Ectodermal cell (in vitro differentiated cells): ENCODE measurements at regions not wholly inside any gene's neighbourhood (a gene's known extent, or its start where the extent isn't known, plus 50 kb on each side); places are given as distances from the start of the nearest gene placed in this dataset.
"Not testable (repeated sequence)": the region's sequence is repeated elsewhere in the genome, so short reads cannot be mapped to it uniquely, and the experiment has no call there.

Experiments used
- H3K27ac ChIP-seq: 2 replicates; pipeline ENCODE4 v1.7.0; 2013; ENCODE audit warnings: mild to moderate bottlenecking, low read depth, low read length; ENCODE audit not compliant: insufficient read depth, poor library complexity, severe bottlenecking
- H3K27me3 ChIP-seq: 2 replicates; pipeline ENCODE4 v1.7.0; 2013; ENCODE audit warnings: mild to moderate bottlenecking, low read length; ENCODE audit not compliant: insufficient read depth, control insufficient read depth, poor library complexity, severe bottlenecking
- H3K36me3 ChIP-seq: one replicate; pipeline ENCODE4 v1.7.0; 2013; ENCODE audit warnings: low read length; ENCODE audit not compliant: control insufficient read depth, insufficient read depth
- H3K4me1 ChIP-seq: one replicate; pipeline ENCODE4 v1.7.0; 2013; ENCODE audit warnings: low read length; ENCODE audit not compliant: control insufficient read depth, insufficient read depth
- H3K4me3 ChIP-seq: 2 replicates; pipeline ENCODE4 v1.7.0; 2013; ENCODE audit warnings: low read depth, low read length, control low read depth; ENCODE audit not compliant: insufficient read depth
- H3K9me3 ChIP-seq: 2 replicates; pipeline ENCODE4 v1.7.0; 2013; ENCODE audit warnings: mild to moderate bottlenecking, low read length, moderate library complexity; ENCODE audit not compliant: control insufficient read depth
- WGBS, 2 experiments: methylation state at CpG; one replicate each; pipeline ENCODE4 v1.1.7; 2013; ENCODE audit warnings: missing lambda C conversion rate in 2 of 2; 5-methylcytosine and 5-hydroxymethylcytosine counted together

- 85 to 88% methylated on average over 4 to 5 of the region's 5 CpGs for WGBS, 2 experiments
- no peak overlapping the region for H3K27ac ChIP-seq
These were observed 885.7 kb downstream of the NR2F1-AS1 start for GRCh38 chr5:92695123-92696003.

GRCh38 chr5:92694067-92694466, 887.0 kb downstream of the NR2F1-AS1 start:
- H3K27me3 ChIP-seq = no peaks in the 10 kb centered on the region
- no peaks in the 10 kb centered on the region for H3K9me3 ChIP-seq
- H3K36me3 ChIP-seq = no peaks in the 10 kb centered on the region
- H3K4me1 ChIP-seq = no peaks in the 10 kb centered on the region
- H3K27ac ChIP-seq = no peak overlapping the region
- WGBS, 2 experiments = 91 to 95% methylated on average over 2 of the region's 2 CpGs
- H3K4me3 ChIP-seq = no peak overlapping the region

More at GRCh38 chr5:92695123-92696003, 885.7 kb downstream of the NR2F1-AS1 start:
- no peaks in the 10 kb centered on the region for H3K27me3 ChIP-seq
- H3K4me3 ChIP-seq = no peak overlapping the region
- no peaks in the 10 kb centered on the region for H3K9me3 ChIP-seq
- H3K36me3 ChIP-seq = no peaks in the 10 kb centered on the region
- H3K4me1 ChIP-seq = no peaks in the 10 kb centered on the region

GRCh38 chr5:92691955-92692354, 889.1 kb downstream of the NR2F1-AS1 start:
- not testable (repeated sequence) for H3K4me3 ChIP-seq, H3K36me3 ChIP-seq, H3K27ac ChIP-seq, H3K27me3 ChIP-seq, H3K9me3 ChIP-seq, H3K4me1 ChIP-seq
- WGBS, 2 experiments = 82 to 95% methylated on average over 3 to 5 of the region's 5 CpGs

GRCh38 chr5:92687821-92688722, 892.9 kb downstream of the NR2F1-AS1 start:
- peaks cover 8% of the 10 kb centered on the region for H3K4me1 ChIP-seq
- H3K36me3 ChIP-seq = no peaks in the 10 kb centered on the region
- H3K4me3 ChIP-seq = no peak overlapping the region
- no peaks in the 10 kb centered on the region for H3K9me3 ChIP-seq
- WGBS, 2 experiments = 57 to 59% methylated on average over 8 of the region's 8 CpGs
- H3K27me3 ChIP-seq = no peaks in the 10 kb centered on the region
- no peak overlapping the region for H3K27ac ChIP-seq

- no peak overlapping the region for H3K27ac ChIP-seq
- no peaks in the 10 kb centered on the region for H3K9me3 ChIP-seq
- no peak overlapping the region for H3K4me3 ChIP-seq
- no peaks in the 10 kb centered on the region for H3K36me3 ChIP-seq
- no peaks in the 10 kb centered on the region for H3K27me3 ChIP-seq
- 77 to 78% methylated on average over 1 to 2 of the region's 2 CpGs for WGBS, 2 experiments
- peaks cover 28% of the 10 kb centered on the region for H3K4me1 ChIP-seq
These were observed 902.4 kb downstream of the NR2F1-AS1 start for GRCh38 chr5:92678640-92679039.

- H3K4me3 ChIP-seq = no peak overlapping the region
- H3K27me3 ChIP-seq = no peaks in the 10 kb centered on the region
- H3K9me3 ChIP-seq = no peaks in the 10 kb centered on the region
- H3K36me3 ChIP-seq = no peaks in the 10 kb centered on the region
- H3K4me1 ChIP-seq = peaks cover 29% of the 10 kb centered on the region
- H3K27ac ChIP-seq = peak overlapping the region; percentile 77
- WGBS, 2 experiments = 54 to 56% methylated on average over 7 to 8 of the region's 8 CpGs
These were observed 904.5 kb downstream of the NR2F1-AS1 start for GRCh38 chr5:92676215-92677165.

- no peaks in the 10 kb centered on the region for H3K36me3 ChIP-seq
- no peaks in the 10 kb centered on the region for H3K27me3 ChIP-seq
- no peak overlapping the region for H3K4me3 ChIP-seq
- WGBS, 2 experiments = 1 to 3% methylated on average over 2 of the region's 2 CpGs
- H3K4me1 ChIP-seq = peaks cover 29% of the 10 kb centered on the region
- no peaks in the 10 kb centered on the region for H3K9me3 ChIP-seq
- peak overlapping the region; percentile 69 for H3K27ac ChIP-seq
These were observed 906.7 kb downstream of the NR2F1-AS1 start for GRCh38 chr5:92674321-92674720.

GRCh38 chr5:92665506-92665905, 915.5 kb downstream of the NR2F1-AS1 start:
- Histone ChIP-seq H3K27me3 (no peaks in the 10 kb centered on the region), H3K9me3 (no peaks in the 10 kb centered on the region), H3K27ac (no peak overlapping the region), H3K4me3 (no peak overlapping the region), H3K4me1 (no peaks in the 10 kb centered on the region), H3K36me3 (no peaks in the 10 kb centered on the region)
- WGBS, 2 experiments = 89 to 93% methylated on average over 1 of the region's 1 CpG

- Histone ChIP-seq H3K27ac (no peak overlapping the region), H3K4me3 (no peak overlapping the region), H3K4me1 (peaks cover 2% of the 10 kb centered on the region), H3K36me3 (no peaks in the 10 kb centered on the region), H3K27me3 (no peaks in the 10 kb centered on the region), H3K9me3 (no peaks in the 10 kb centered on the region)
- 94 to 96% methylated on average over 3 of the region's 3 CpGs for WGBS, 2 experiments
These were observed 918.3 kb downstream of the NR2F1-AS1 start for GRCh38 chr5:92662741-92663140.
